Kidney capillary endothelial cell (primary cell): ENCODE measurements at regions not wholly inside any gene's neighbourhood (a gene's known extent, or its start where the extent isn't known, plus 50 kb on each side); places are given as distances from the start of the nearest gene placed in this dataset.
"Not testable (repeated sequence)": the region's sequence is repeated elsewhere in the genome, so short reads cannot be mapped to it uniquely, and the experiment has no call there.

Experiments used
- DNase-seq: peaks from one replicate; pipeline ENCODE4 v3.0.0-alpha.2; 2018; ENCODE audit warnings: low spot score

- peak; percentile 49 for DNase-seq
Measured at GRCh38 chr1:58836408-58836807, 52.6 kb upstream of the JUN start.

DNA sequence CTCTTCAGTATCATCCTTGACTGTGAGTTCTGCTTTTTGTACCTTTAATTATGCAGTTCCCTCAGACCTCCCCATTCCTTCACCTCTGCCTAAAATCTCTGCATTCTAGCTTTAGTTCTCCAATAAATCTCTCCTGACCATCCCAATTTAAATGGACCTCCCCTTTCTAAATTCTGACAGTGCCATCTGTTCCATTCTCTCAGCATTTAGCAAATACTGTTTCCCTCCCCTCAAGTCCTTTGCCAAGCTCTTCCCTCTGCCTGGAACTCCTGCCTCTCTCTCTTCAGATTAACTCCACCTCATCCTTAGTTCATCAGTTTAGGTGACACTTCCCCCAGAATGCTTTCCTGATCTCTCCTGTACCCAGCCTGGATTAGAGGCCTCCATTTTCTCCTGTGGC, 54.0 kb upstream of the JUN start:
- no peak for DNase-seq

DNA sequence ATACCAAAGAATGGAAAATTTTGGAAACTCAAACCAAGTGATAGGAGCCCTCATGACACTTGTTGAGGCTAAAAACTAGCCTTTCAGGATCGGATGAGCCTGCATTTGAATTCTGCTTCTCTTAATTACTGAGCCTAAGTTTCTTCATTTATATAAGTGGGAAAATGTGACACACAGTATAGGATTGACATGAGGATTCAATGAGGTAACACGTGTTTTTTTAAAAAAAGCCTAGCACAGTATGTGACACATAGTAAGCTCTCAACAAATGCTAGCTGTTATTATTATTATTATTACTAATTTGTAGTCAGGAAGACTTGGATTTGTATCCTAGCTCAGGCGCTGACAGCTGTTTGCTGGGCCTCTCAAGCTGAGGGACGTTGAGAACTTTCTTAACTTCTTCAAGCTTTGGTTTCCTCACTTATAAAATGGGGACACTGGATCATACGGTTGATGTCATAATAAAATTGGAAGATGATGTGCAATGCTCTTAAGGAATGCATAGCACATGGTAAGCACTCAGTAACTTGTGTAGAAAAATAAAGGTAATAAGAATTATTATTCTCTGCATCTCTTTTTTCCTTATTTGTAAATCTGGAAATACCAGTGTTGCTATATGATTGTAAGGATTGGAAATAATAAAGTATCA, 55.4 kb upstream of the JUN start:
- DNase-seq, result no peak

DNA sequence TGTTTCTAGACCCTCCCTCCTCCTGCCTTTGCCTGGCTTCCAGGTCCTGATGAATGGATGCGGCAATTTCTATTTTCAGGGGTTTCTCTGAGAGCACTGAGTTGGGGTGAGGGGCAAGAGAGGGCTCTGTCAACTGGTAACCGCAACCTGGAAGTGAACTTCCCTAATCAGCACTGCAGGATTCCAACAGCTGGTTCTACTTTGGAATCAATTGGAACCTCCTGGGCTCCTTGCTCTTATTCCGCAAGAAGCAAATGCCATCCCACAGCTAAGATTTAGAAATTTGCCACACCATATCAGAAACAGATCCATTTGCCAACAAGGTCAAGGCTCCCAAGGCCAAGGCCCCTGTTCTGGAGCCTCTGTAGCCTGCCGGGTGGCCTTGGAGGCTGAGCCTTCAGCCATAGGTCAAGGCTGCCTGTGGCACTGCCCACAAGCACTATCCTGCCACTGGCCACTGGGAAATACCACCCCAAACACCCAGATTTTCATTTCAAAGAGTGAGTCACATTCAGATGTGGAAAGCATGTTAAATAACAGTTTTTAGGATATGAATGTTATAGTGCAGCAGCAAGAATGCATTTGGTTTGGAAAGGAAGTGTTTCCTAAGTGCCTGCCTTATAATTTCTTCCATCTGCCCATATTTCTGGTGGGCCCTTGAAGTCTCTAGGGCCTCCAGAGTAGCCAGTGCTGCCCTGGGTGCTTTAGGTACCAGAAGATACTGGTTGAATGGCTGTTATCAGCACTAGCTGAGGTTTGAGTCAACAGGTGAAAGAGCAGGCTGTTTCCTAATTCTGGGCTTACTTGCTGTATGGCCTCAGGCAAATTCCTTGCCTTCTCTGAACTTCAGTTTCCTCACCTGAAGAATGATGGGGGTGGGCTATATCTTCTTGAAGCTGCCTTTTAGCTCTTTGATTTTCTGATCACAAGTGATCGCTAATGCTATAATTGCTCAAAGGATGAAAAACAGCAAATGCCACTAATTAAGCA, 56.3 kb upstream of the JUN start:
- DNase-seq, result no peak

- DNase-seq, result no peak
Measured at GRCh38 chr1:58841455-58841854, 57.6 kb upstream of the JUN start.

DNA sequence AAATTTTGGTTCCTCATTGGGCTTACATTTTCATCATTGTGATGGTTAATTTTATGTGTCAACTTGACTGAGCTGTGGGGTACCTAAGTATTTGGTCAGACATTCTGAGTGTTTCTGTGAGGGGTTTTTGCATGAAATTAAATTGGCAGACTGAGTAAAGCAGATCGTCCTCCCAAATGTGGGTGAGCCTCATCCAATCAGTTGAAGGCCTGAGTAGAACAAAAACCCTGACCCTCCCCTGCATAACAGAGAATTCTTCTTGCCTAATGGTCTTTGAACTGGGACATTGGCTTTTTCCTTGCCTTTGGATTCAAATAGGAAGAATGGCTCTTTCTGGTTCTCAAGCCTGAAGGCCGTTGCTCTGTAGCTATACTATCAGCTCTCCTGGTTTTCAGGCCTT, 59.1 kb upstream of the JUN start:
- DNase-seq, result no peak

- no peak for DNase-seq
Measured at GRCh38 chr1:58844176-58844575, 60.3 kb upstream of the JUN start.

DNA sequence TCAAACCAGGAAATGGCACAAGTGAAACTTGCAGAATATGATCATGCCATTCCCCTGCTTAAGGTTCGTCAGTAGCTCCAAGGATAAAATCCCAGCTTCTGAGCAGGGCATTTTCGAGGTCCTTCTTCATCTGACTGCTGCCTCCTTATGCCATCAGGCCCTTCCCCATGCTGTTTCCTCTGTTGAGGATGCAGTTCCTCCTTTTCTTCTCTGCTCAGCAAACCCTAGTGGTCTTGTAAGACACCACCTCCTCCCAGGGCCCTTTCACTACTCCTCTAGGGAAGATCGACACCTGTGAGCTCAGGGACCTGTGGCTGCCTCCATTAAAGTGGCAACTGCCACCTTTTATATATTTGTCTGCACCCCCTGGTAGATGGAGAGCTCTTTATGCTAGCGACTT, 62.1 kb upstream of the JUN start:
- no peak for DNase-seq

GRCh38 chr1:58848818-58849411, 65.1 kb upstream of the JUN start:
- peak; percentile 100 for DNase-seq

DNA sequence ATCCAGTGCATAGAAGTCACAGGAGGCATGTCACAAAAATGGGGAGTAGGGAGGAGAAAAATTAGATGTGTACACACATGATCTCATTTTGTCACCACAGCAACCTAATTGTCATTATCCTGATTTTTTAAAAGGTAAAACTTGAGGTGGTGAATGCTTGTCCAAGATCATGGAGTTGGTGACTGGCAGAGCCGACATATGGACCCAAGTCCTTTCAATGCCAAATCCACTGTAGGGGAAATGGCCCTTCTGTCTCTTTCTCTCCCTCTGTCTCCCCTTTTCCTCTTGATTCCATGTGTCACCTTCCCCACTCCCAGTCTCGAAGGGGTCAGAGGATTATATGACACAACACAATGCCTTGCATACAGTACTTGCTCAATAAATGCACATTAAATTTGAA, 65.7 kb upstream of the JUN start:
- peak; percentile 68 for DNase-seq

- DNase-seq, result no peak
Measured at GRCh38 chr1:58850636-58851035, 66.8 kb upstream of the JUN start.

- DNase-seq, result no peak
Measured at GRCh38 chr1:58852731-58853485, 69.1 kb upstream of the JUN start.

GRCh38 chr1:58854576-58854975, 70.7 kb upstream of the JUN start:
- no peak for DNase-seq

DNA sequence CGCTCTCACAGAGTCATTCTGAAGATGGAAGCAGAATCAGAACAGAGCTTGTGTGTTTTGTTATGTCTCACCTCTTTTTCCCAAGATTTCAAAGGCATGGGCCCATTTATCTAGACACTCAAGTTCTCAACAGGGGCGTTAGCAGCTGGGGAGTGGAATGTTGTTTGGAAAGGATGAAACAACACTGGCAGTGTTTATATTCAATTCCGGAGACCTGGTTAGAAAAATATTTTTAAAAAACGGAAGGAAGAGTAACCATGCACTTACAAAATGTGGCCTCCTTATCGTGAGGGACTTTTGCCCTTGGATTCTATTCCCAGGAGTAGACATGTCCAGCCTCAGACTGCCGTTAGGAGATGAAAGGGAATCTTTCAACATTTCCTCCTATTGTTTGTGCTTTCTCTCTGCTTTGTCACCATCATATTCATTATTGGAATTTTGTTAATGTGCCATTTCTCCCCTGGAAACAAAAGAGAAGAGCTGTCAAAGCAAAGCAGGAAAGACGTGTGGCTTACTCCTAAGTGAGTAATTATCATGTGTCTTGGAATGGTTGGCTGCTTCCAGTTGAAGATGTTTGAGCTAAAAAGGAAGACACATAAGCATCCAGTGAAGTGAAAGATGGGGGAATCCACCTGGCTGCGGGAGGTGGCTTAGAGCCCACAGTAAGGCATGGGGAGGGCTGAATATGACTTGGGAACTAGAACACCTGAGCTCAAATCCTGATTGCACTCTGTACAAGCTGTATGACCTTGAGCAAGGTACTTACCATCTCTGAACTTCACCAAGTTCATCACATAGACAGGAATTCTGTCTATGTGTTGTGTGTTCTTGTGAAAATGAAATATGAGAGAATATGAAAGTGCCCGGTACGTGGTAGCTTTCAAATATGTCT, 71.7 kb upstream of the JUN start:
- DNase-seq, result peak; percentile 99

GRCh38 chr1:58856281-58856680, 72.4 kb upstream of the JUN start:
- DNase-seq, result not testable (repeated sequence)

GRCh38 chr1:58857680-58858673, 74.1 kb upstream of the JUN start:
- DNase-seq, result no peak

DNA sequence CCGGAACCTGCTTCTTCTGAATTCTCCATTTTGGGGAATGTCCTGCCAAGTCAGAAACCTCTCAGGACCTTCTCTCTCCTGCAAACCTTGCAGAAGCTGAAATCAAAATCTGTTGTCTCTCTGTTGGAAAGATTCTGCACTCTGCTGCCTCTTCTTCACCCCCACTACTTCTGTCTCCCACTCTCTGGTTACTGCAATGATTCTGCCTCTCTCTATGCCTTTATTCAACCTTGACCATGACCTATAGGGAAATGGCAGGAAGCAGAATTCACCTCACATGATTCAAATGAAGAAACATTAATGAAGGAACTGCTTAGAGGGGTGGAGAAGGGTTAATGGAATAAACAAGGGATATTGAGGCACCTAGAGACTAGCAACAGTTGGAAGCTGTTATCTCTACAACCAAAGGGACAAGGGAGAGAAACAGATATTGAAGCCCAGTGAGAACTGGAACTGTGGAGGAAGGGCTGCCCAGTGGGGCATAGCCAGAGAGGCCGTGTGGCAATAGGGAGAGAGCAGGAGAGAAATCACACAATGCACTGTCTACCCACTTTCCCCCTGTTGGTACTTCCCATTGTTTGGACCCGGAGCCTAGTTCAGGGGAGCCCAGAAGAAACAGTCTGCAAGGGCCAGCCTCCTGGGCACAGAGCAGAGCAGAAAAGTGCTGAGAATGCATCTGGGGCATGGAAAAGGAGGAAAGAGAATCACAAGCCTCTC, 76.1 kb upstream of the JUN start:
- no peak for DNase-seq

- no peak for DNase-seq
Measured at GRCh38 chr1:58861076-58861475, 77.2 kb upstream of the JUN start.

- DNase-seq, result no peak
Measured at GRCh38 chr1:58861506-58861905, 77.7 kb upstream of the JUN start.
